Stimulated activated CD8-positive, alpha-beta memory T cell treated with anti-CD3 and anti-CD28 coated beads, Interleukin-7, amount 100 ng/mL, for 24 hours (primary cell): ENCODE measurements at regions not wholly inside any gene's neighbourhood (a gene's known extent, or its start where the extent isn't known, plus 50 kb on each side); places are given as distances from the start of the nearest gene placed in this dataset.
"Not testable (repeated sequence)": the region's sequence is repeated elsewhere in the genome, so short reads cannot be mapped to it uniquely, and the experiment has no call there.

Source experiments
- DNase-seq: peaks from one replicate; pipeline ENCODE4 v3.0.0-alpha.2; 2020; ENCODE audit warnings: low read depth

GRCh38 chr3:177249203-177249602 is 51.9 kb upstream of the TBL1XR1 start:
- DNase-seq: no peak

GRCh38 chr3:177250151-177250550 is 52.9 kb upstream of the TBL1XR1 start:
- DNase-seq: no peak

DNA sequence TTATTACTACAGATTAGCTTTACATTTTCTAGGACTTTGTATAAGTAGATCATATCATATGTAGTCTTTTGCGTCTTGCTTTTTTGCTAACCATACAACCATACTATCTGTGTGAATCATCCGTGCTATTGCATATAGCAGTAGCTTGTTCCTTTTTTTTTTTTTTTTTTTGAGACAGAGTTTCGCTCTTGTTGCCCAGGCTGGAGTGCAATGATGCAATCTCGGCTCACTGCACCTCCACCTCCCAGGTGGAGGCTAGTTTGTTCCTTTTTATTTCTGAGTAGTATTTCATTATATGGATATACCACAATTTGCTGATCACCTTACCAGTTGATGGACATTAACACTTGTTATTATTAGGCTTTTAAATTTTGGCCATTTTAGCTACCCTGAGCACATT is 54.5 kb upstream of the TBL1XR1 start:
- DNase-seq: no peak

GRCh38 chr3:177257006-177257405 is 59.7 kb upstream of the TBL1XR1 start:
- no peak for DNase-seq

DNA sequence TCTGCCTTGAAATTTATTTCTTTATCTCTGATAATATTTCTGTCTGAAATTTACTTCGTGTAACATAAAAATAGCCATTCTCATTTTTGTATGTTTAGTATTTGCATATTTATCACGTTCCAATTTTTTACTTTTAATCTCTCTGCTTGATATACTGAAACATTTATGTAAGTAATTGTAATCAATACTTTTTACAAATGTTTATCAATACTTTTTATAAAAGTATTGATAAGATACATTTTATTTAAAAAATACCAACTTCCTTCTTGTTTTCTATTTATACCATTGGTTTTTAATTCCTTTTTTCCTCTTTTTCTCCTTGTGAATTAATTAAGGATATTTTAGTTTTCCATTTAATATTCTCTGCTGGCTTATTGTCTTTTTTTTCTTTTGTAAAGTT is 60.3 kb upstream of the TBL1XR1 start:
- no peak for DNase-seq

DNA sequence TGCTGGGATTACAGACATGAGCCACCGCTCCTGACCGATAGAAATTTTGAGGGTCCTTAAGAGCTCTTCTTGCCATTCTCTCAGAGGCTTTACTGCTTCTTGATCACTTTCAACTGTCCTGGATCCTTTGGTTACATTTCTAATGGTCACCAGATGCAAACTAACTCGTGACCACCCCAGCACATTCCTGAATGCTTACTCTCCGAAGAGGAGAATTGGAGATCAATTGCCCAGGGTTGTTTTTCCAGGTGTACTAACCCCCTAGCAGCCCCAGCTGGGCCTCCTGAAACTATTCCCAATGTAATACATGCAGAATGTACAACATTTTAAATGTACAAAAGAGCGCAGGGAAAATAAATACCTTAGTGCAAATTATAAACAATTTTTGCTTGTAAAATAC is 65.1 kb upstream of the TBL1XR1 start:
- DNase-seq: no peak

DNA sequence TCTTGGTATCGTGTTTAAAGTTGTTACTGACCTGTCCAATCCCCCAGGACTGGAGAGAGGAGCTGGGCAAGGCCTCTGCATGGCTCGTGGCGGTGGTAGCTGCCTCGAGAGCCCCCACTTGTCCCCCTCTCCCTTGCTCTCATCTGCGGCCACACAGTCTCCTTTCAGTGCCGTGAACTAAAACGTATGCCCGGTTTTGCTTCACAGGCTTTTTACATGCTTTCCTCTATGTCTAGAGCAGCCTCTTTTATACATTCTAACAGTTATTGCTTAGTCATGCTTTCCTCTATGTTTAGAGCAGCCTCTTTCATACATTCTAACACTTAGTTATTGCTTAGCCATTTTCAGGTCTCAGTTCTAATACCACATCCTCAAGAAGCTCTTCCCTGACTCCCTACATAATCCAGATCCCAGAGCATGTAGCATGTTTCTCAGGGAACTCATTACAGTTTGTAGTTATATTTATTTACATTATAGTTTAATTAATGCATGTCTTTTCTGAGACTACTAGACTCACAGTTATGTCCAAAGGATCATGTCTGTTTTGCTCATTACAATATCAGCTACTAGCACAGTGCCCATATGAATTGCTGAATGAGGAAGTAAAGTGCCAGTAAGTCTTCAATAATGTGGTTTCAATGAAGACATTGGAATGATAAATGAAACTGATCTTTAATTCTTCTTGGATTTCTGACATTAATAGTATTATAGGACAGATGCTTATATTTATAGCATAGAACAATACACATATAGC is 66.5 kb upstream of the TBL1XR1 start:
- no peak for DNase-seq

GRCh38 chr3:177271811-177272501 is 74.7 kb upstream of the TBL1XR1 start:
- not testable (repeated sequence) for DNase-seq

- no peak for DNase-seq
These were observed 80.7 kb upstream of the TBL1XR1 start for GRCh38 chr3:177278016-177278415.

- DNase-seq: no peak
These were observed 82.0 kb upstream of the TBL1XR1 start for GRCh38 chr3:177279118-177279815.

- no peak for DNase-seq
These were observed 84.2 kb upstream of the TBL1XR1 start for GRCh38 chr3:177281292-177282118.

DNA sequence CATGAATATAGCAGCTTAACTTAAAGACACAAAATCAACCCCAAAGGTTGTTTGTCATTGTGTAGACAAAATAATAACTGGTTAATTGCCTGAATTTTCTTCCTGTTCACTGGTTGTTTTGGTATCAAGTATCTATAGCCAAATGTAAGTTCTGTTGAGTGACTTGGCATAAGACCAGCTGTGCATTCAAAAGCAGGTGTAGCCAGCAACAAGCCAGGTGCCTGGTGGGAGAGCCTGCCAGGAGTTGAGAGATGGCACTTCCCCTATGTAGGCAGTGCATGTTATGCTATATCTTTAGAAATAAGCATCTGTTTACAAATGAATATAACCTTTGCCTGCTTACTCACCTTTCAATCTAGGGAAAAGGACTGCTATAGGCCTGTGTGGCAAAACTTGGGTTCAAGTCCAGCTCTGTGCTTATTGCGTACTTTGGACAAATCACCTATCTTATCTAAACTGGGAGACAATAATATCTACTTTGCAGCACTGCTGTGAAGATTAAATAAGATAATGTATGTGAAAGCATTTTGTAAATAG is 84.9 kb upstream of the TBL1XR1 start:
- no peak for DNase-seq

GRCh38 chr3:177283983-177284382 is 86.7 kb upstream of the TBL1XR1 start:
- no peak for DNase-seq

DNA sequence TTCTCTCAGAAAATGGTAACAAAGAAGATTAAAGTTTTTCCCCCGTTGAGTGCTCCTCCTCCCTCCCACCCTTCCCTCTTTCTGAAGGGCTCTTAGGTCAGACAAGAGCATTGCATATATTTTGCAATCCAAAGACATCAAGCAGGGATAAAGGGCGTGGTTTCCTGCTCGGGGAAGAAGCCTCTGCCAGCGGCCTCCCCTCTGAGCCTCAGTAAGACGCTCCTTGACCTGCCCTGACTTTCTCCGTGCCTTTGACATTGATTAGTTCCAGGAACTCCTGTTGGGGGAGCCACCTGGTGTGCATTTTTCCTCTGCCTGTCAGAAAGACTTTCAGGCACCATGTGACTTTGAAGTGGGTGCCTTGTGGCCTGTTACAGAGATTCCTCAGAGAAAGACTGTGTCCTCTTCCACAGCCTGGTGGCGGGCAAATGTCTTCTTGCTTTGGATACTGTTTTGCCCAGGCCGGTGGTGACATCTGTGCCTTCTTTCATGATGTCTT is 87.2 kb upstream of the TBL1XR1 start:
- no peak for DNase-seq

DNA sequence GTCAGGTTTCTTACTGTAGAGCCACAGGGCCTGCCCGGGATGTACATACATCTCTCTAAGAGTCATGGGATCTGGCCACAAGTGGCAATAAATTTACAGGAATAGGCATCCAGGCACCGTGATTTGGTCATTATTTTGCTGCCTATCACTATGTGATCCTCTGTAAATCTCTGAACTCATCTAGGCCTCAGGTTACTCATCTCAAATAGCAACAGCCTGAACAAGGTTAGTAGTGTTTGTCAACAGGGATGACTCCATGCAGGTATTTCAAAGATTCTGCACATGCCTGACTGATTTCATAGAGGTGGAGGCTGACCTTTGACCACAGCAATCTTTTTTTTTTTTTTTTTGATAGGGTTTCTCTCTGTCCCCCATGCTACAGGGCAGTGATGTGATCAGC is 88.8 kb upstream of the TBL1XR1 start:
- DNase-seq: no peak

GRCh38 chr3:177287231-177287630 is 89.9 kb upstream of the TBL1XR1 start:
- DNase-seq: no peak

DNA sequence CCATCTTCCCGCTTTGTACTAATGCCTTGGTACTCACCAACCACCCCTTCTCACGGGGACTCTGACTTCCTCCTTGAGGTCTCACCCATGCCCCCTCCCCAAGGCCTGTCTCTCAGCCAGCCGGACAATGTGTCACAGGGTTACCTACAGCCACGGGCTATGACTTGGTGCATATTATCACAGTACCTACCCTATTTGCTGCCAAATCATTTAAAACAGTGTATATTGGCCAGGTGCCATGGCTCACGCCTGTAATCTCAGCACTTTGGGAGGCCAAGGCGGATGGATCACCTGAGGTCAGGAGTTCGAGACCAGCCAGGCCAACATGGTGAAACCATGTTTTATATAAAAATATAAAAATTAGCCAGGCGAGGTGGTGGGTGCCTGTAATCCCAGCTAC is 93.4 kb upstream of the TBL1XR1 start:
- DNase-seq: no peak

DNA sequence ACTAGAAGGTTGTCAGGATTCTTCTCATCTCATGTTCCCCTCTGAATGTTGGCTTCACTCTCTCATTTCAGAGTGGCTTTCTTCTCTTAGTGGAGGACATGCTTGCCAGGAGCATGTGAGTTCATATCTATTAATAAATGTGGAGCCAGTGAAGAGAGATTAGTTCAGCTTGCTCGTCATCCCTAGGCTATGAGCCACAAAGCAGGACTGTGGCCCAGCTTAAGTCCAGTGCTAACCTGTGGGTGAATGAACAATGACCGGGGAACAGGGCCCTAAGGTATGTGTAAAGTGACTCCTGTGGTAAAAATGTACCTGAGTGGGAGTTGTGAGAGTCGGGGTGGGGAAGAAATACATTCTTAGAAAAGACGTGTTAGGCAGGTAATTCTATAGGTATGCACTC is 96.9 kb upstream of the TBL1XR1 start:
- DNase-seq: no peak

GRCh38 chr3:177295116-177295515 is 97.8 kb upstream of the TBL1XR1 start:
- DNase-seq: no peak

GRCh38 chr3:177299250-177299649 is 102.0 kb upstream of the TBL1XR1 start:
- DNase-seq: no peak

GRCh38 chr3:177300039-177300833 is 103.0 kb upstream of the TBL1XR1 start:
- DNase-seq: no peak
